A673 (cell line): ENCODE measurements at regions not wholly inside any gene's neighbourhood (a gene's known extent, or its start where the extent isn't known, plus 50 kb on each side); places are given as distances from the start of the nearest gene placed in this dataset.

ENCODE experiments used
- BruUV-seq: library from RNA; stranded (reverse); fragments of 400-500 nt; replicated peaks from 2 replicates; lab custom pipeline; 2021; lab: Mats Ljungman, UMichigan
- CTCF ChIA-PET: fragments of 300-600 bp; sonication (Branson Sonifier 250); formaldehyde crosslinking; loops from one replicate; lab custom pipeline; 2022; ENCODE audit warnings: antibody characterized with exemption; lab: Charles Lee
- POLR2A ChIA-PET: fragments of 300-600 bp; sonication (Branson Sonifier 250); formaldehyde crosslinking; loops from one replicate; lab custom pipeline; 2022; ENCODE audit warnings: antibody characterized with exemption; ENCODE audit not compliant: low non-redundant PET; lab: Charles Lee
- DNase-seq: peaks from one replicate; pipeline ENCODE4 v3.0.0-alpha.2; 2015; ENCODE audit warnings: low spot score
- H3K27ac ChIP-seq: fragments of 200-600 bp; sonication (generic); 2 replicates; pipeline ENCODE4 v1.5.1; 2016; ENCODE audit warnings: mixed run types, low read depth, mild to moderate bottlenecking, mixed read lengths, antibody characterized with exemption, low read length; ENCODE audit not compliant: poor library complexity, severe bottlenecking
- H3K27me3 ChIP-seq: fragments of 200-600 bp; sonication (generic); replicated peaks from 2 replicates; pipeline ENCODE4 v1.6.1; 2017; ENCODE audit warnings: mixed run types, low read depth, mild to moderate bottlenecking, mixed read lengths, antibody characterized with exemption, low read length; ENCODE audit not compliant: insufficient read depth, poor library complexity
- H3K36me3 ChIP-seq: fragments of 200-600 bp; sonication (generic); 2 replicates; pipeline ENCODE4 v1.6.1; 2016; ENCODE audit warnings: mixed run types, mild to moderate bottlenecking, mixed read lengths, antibody characterized with exemption, low read length; ENCODE audit not compliant: insufficient read depth, poor library complexity, severe bottlenecking
- H3K4me1 ChIP-seq: fragments of 200-600 bp; sonication (generic); 2 replicates; pipeline ENCODE4 v1.6.1; 2017; ENCODE audit warnings: mixed run types, mild to moderate bottlenecking, mixed read lengths, antibody characterized with exemption, low read length; ENCODE audit not compliant: insufficient read depth, poor library complexity, severe bottlenecking
- H3K4me3 ChIP-seq: fragments of 200-600 bp; sonication (generic); 2 replicates; pipeline ENCODE4 v1.5.1; 2016; ENCODE audit warnings: low read depth, mixed run types, mild to moderate bottlenecking, mixed read lengths, low read length; ENCODE audit not compliant: poor library complexity, severe bottlenecking
- H3K9me3 ChIP-seq: fragments of 200-600 bp; sonication (generic); 2 replicates; pipeline ENCODE4 v1.6.1; 2016; ENCODE audit warnings: mixed run types, low read depth, mild to moderate bottlenecking, mixed read lengths, antibody characterized with exemption, low read length; ENCODE audit not compliant: poor library complexity, severe bottlenecking
- EZH2 ChIP-seq: fragments of 200-600 bp; sonication (generic); IDR thresholded peaks from 2 replicates; pipeline ENCODE4 v1.6.1; 2017; ENCODE audit warnings: borderline replicate concordance, low read depth, mild to moderate bottlenecking, mixed read lengths, antibody characterized with exemption, low read length; ENCODE audit not compliant: poor library complexity, severe bottlenecking
- intact Hi-C: fragments of 100-400 bp; cut with micrococcal nuclease; formaldehyde crosslinking; loops from one replicate; pipeline ENCODE4 v1.10.0; 2022; ENCODE audit not compliant: unreplicated experiment
- TF ChIP-seq, protein P1 (sequence below): fragments of 300-800, 200-600 bp; sonication (generic); conservative IDR thresholded peaks from 2 replicates; pipeline ENCODE4 v1.5.1; 2017; ENCODE audit warnings: low read depth, mild to moderate bottlenecking, antibody characterized with exemption, low read length, moderate library complexity, mixed read lengths

DNA sequence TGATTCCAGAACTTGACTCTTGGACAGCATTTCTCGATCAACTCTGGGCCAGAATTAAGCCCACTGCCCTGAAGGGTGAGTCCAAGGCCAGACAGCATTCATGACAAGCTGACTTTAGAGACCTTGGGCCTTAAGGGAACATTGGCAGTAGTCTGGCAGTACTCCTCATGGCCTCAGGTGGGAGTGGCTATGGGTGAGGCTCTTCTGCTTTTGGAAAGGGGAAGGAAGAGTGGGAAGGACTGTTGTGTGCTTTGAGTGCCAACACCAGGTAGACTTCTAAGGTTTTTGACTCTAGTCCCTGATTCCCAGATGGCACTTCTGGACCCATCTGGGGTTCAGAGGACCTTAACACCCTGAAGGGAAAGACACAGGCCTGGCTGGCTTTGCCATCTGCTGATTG is 530.4 kb downstream of the ACTL7B start:
- H3K36me3 ChIP-seq = no peaks in the 10 kb centered on the region
- no peak for DNase-seq
- H3K4me1 ChIP-seq = no peaks in the 10 kb centered on the region
- ChIA-PET CTCF (no interaction called here), POLR2A (no interaction called here)
- no peaks in the 10 kb centered on the region for H3K27me3 ChIP-seq
- intact Hi-C loops = no loop called here
- TF ChIP-seq, protein P1, sequence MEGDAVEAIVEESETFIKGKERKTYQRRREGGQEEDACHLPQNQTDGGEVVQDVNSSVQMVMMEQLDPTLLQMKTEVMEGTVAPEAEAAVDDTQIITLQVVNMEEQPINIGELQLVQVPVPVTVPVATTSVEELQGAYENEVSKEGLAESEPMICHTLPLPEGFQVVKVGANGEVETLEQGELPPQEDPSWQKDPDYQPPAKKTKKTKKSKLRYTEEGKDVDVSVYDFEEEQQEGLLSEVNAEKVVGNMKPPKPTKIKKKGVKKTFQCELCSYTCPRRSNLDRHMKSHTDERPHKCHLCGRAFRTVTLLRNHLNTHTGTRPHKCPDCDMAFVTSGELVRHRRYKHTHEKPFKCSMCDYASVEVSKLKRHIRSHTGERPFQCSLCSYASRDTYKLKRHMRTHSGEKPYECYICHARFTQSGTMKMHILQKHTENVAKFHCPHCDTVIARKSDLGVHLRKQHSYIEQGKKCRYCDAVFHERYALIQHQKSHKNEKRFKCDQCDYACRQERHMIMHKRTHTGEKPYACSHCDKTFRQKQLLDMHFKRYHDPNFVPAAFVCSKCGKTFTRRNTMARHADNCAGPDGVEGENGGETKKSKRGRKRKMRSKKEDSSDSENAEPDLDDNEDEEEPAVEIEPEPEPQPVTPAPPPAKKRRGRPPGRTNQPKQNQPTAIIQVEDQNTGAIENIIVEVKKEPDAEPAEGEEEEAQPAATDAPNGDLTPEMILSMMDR = no peak
- no peak for TF ChIP-seq EZH2
- H3K27ac ChIP-seq = no peak overlapping the region
- H3K4me3 ChIP-seq = no peak overlapping the region
- no TSS peak for BruUV-seq
- peaks cover 6% of the 10 kb centered on the region for H3K9me3 ChIP-seq

DNA sequence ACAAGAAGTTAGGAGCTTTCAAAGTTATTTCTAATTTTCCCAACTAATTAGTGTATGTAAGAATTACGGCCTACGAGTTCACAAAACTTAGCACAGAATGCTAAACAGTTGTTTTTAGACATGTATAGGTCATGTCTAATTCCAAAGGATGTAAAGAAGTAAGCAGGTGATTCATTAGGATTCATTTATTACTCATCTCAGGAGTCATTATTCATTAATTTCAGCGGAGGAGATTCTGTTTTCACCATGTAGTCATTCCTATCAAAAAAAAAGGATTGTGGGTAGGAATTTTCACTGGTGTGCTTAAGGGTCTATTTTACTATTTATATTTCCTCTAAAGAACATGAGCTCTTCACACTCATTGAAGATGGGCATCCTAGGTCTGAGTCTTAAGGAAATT is 532.2 kb downstream of the ACTL7B start:
- CTCF ChIA-PET = no interaction called here
- intact Hi-C loops = no loop called here
- H3K4me1 ChIP-seq = no peaks in the 10 kb centered on the region

DNA sequence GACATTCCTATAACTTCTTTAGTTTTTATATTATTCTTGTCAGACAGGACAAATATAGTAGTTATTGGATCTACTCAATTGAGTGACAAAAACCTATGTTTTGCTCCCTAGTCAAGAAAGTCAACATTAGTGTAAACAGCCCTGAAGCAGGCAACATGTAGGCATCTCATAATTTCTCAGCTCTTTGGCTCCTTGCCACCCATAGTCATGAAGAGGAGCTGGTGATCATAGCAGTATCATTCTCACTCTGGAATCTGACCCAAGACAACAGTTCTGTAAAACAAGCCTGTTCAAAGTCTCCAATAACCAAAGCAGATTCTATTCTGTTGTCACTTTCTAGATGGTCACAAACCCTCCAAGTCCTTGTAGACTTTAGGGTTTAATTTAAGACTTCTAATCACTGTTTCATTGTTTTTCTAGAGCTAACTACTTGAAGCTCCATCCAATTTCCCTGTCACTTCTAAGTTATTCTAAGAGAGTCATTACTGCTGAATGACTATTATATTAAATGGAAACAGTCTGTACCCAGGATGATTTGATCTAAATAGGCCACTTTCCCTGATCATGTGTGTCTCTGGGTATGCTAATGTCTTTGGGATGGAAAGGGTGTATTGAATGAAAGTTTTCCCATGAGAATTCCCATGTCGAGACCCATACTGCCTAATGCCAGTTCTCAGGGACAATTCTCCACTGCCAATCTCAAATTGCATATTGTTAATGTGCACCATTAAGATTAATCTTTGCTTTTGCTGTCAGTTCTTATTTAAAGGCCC is 533.3 kb downstream of the ACTL7B start:
- BruUV-seq = no TSS peak
- CTCF ChIA-PET = no interaction called here
- TF ChIP-seq EZH2 = no peak
- TF ChIP-seq, protein P1 = no peak

More for the DNA sequence above, 532.2 kb downstream of the ACTL7B start:
- no peaks in the 10 kb centered on the region for H3K36me3 ChIP-seq
- TF ChIP-seq EZH2 = no peak
- TF ChIP-seq, protein P1 = no peak
- BruUV-seq = no TSS peak
- no peak overlapping the region for H3K27ac ChIP-seq
- no peaks in the 10 kb centered on the region for H3K27me3 ChIP-seq
- POLR2A ChIA-PET = no interaction called here
- peaks cover 9% of the 10 kb centered on the region for H3K9me3 ChIP-seq
- DNase-seq = no peak
- H3K4me3 ChIP-seq = no peak overlapping the region

More for the DNA sequence above, 533.3 kb downstream of the ACTL7B start:
- Histone ChIP-seq H3K36me3 (no peaks in the 10 kb centered on the region), H3K27me3 (no peaks in the 10 kb centered on the region), H3K4me1 (no peaks in the 10 kb centered on the region), H3K27ac (no peak overlapping the region), H3K9me3 (peaks cover 9% of the 10 kb centered on the region), H3K4me3 (no peak overlapping the region)
- DNase-seq = no peak
- intact Hi-C loops = no loop called here
- POLR2A ChIA-PET = no interaction called here
